Heart right ventricle (tissue), 16 donors: ENCODE measurements at regions not wholly inside any gene's neighbourhood (a gene's known extent, or its start where the extent isn't known, plus 50 kb on each side); places are given as distances from the start of the nearest gene placed in this dataset.
"Not testable (repeated sequence)": the region's sequence is repeated elsewhere in the genome, so short reads cannot be mapped to it uniquely, and the experiment has no call there.

Source experiments
- ATAC-seq, 8 donors: fragments of 200-7000 bp; cut with Tn5 transposase; one replicate each; pipeline ENCODE4 v1.9.1; 2020; ENCODE audit warnings: mild to moderate bottlenecking in 8 of 8, moderate library complexity in 8 of 8, moderate number of reproducible peaks in 1 of 8
- DNase-seq, 2 donors: peaks; one replicate each; pipeline ENCODE4 v3.0.0-alpha.2; 2020
- H3K27ac ChIP-seq, 10 donors: fragments of 200-600 bp; sonication (generic) in 2 of 10; one replicate each; pipeline versions ENCODE4 v1.5.0 to v1.8.0; 2020 to 2022; ENCODE audit warnings: mild to moderate bottlenecking in 3 of 10
- H3K27me3 ChIP-seq, 7 donors: fragments of 200-600 bp; one replicate each; pipeline ENCODE4 v1.8.0; 2021 to 2022; ENCODE audit warnings: mild to moderate bottlenecking in 2 of 7
- H3K36me3 ChIP-seq, 9 donors: fragments of 200-600 bp; sonication (generic) in 1 of 9; one replicate each; pipeline versions ENCODE4 v1.5.0 to v1.8.0; 2020 to 2022; ENCODE audit warnings: mild to moderate bottlenecking in 2 of 9
- H3K4me1 ChIP-seq, 9 donors: fragments of 200-600 bp; sonication (generic) in 1 of 9; one replicate each; pipeline versions ENCODE4 v1.5.0 to v1.8.0; 2020 to 2022; ENCODE audit warnings: mild to moderate bottlenecking in 4 of 9
- H3K4me3 ChIP-seq, 10 donors: fragments of 200-600 bp; sonication (generic) in 2 of 10; one replicate each; pipeline versions ENCODE4 v1.5.0 to v1.8.0; 2020 to 2022; ENCODE audit warnings: mild to moderate bottlenecking in 7 of 10, moderate library complexity in 2 of 10
- H3K9me3 ChIP-seq, 11 donors: fragments of 200-600 bp in 10 of 11; sonication (generic) in 2 of 11; one replicate each; pipeline versions ENCODE4 v1.5.0 to v1.8.0; 2013 to 2022; ENCODE audit warnings: mild to moderate bottlenecking in 2 of 11, control low read depth in 1 of 11, moderate library complexity in 1 of 11
- CTCF ChIP-seq, 9 donors: fragments of 200-600 bp; sonication (generic) in 2 of 9; IDR thresholded peaks; one replicate each; pipeline versions ENCODE4 v1.5.0 to v1.8.0; 2021 to 2022; ENCODE audit warnings: antibody characterized with exemption in 9 of 9, mild to moderate bottlenecking in 5 of 9, moderate library complexity in 1 of 9
- WGBS, 2 donors: extraction: QIAGEN DNeasy Blood & Tissue Kit; methylation state at CpG; one replicate each; pipeline ENCODE4 v1.1.7; 2013; ENCODE audit warnings: inconsistent platforms in 1 of 2; 5-methylcytosine and 5-hydroxymethylcytosine counted together
- intact Hi-C, 10 donors: fragments of 100-400 bp; cut with DNase I; formaldehyde crosslinking; loops; one replicate each; pipeline versions ENCODE4 v1.11.1 to v1.14.2; 2022
- donor health status: Arrhythmogenic right ventricular cardiomyopathy.
- donor health status: ischemic (EF 13 %, LVEDD 7.1; RV severe dilation, severe dysfunction).
- donor health status: healthy with polysubstance abuse.
- donor health status: DM: no; HTN: yes; CAD: no.
- donor health status: DM: no; HTN: no; CAD: no.
- donor health status: ischemic (EF 25% LVEDD 6.9; RV normal size, moderate dysfunction).
- donor health status: ischemic (EF 25% LVEDD 5.7; RV mildly dilated, moderate dysfunction).
- donor health status: healthy.
- donor health status: DM: yes; HTN: yes; CAD: no.
- donor health status: Ischemic cardiomyopathy.
- donor health status: ischemic (EF 35%, LVEDD 5.7; RV mildly dilated, moderate dysfunction).
- donor health status: nonischemic (EF 11% LVEDD 7.7; RV severe dilation, severe dysfunction).
- donor health status: DM: yes; HTN: yes; CAD: no.
- donor health status: PGD.
- donor health status: ischemic (EF 29% LVEDD 5.4; RV normal size, mild dysfunction).
- donor health status: nonischemic (EF 23%, LVEDD 6.1; RV moderate dilation, normal function).

- TF ChIP-seq CTCF (IDR thresholded peaks at IDR 0.05) = no peak
- DNase-seq = no peak
- 20 to 41% methylated on average over 1 of the region's 1 CpG for WGBS, 2 donors
Observed at GRCh38 chr11:92048415-92048814, 176.2 kb upstream of the FAT3 start.

GRCh38 chr11:92046103-92046502 lies 178.5 kb upstream of the FAT3 start:
- no peak for TF ChIP-seq CTCF (IDR thresholded peaks at IDR 0.05)
- Histone ChIP-seq H3K27ac (no peak overlapping the region), H3K36me3 (no peaks in the 10 kb centered on the region), H3K4me1 (no peaks in the 10 kb centered on the region), H3K9me3 (no peaks in the 10 kb centered on the region), H3K27me3 (no peaks in the 10 kb centered on the region), H3K4me3 (no peak overlapping the region)
- DNase-seq (no peak), ATAC-seq (no peak)
- intact Hi-C loops = no loop called here

More at GRCh38 chr11:92048415-92048814, 176.2 kb upstream of the FAT3 start:
- Histone ChIP-seq H3K4me1 (no peaks in the 10 kb centered on the region), H3K27me3 (no peaks in the 10 kb centered on the region), H3K9me3 (no peaks in the 10 kb centered on the region), H3K36me3 (no peaks in the 10 kb centered on the region), H3K27ac (no peak overlapping the region), H3K4me3 (no peak overlapping the region)
- intact Hi-C loops = no loop called here
- ATAC-seq = no peak

GRCh38 chr11:92045301-92045700 lies 179.3 kb upstream of the FAT3 start:
- Histone ChIP-seq H3K9me3 (no peaks in the 10 kb centered on the region), H3K4me1 (no peaks in the 10 kb centered on the region), H3K4me3 (no peak overlapping the region), H3K27ac (no peak overlapping the region), H3K36me3 (no peaks in the 10 kb centered on the region), H3K27me3 (no peaks in the 10 kb centered on the region)
- TF ChIP-seq CTCF (IDR thresholded peaks at IDR 0.05) = no peak
- DNase-seq = no peak
- ATAC-seq = no peak
- intact Hi-C loops = no loop called here

GRCh38 chr11:92035488-92035887 lies 189.1 kb upstream of the FAT3 start:
- ATAC-seq (no peak), DNase-seq (no peak)
- no peak overlapping the region for H3K4me3 ChIP-seq
- no peak for TF ChIP-seq CTCF (IDR thresholded peaks at IDR 0.05)
- intact Hi-C loops = no loop called here
- H3K9me3 ChIP-seq = peaks cover 0 to 6% (median 0%) of the 10 kb centered on the region in 11 donors
- no peaks in the 10 kb centered on the region for H3K36me3 ChIP-seq
- 96 to 97% methylated on average over 1 of the region's 1 CpG for WGBS, 2 donors
- H3K27ac ChIP-seq = no peak overlapping the region
- no peaks in the 10 kb centered on the region for H3K27me3 ChIP-seq
- no peaks in the 10 kb centered on the region for H3K4me1 ChIP-seq

GRCh38 chr11:92027136-92027535 lies 197.5 kb upstream of the FAT3 start:
- not testable (repeated sequence) for H3K27me3 ChIP-seq

More at GRCh38 chr11:92027136-92027535, 197.5 kb upstream of the FAT3 start:
- H3K36me3 ChIP-seq, H3K4me3 ChIP-seq, H3K27ac ChIP-seq, H3K4me1 ChIP-seq, DNase-seq, intact Hi-C loops, ATAC-seq: not testable (repeated sequence)
- peaks cover 0 to 13% (median 0%) of the 10 kb centered on the region in 11 donors for H3K9me3 ChIP-seq
- 80 to 81% methylated on average over 16 of the region's 16 CpGs for WGBS, 2 donors
